ENCODE measurements at regions not wholly inside any gene's neighbourhood (a gene's known extent, or its start where the extent isn't known, plus 50 kb on each side); places are given as distances from the start of the nearest gene placed in this dataset.

- no peak for TF ChIP-seq CTCF (conservative IDR thresholded peaks at IDR 0.05; ENCODE audit: low read length)
- DNase-seq (ENCODE audit: low read depth), result peak; percentile 12
- no peak overlapping the region for H3K4me3 ChIP-seq (ENCODE audit: low read length)
Measured at GRCh38 chr3:5056111-5056391, 66.0 kb upstream of the ARL8B start.

- no peak for DNase-seq (ENCODE audit: low read depth)
- no peak overlapping the region for H3K4me3 ChIP-seq (ENCODE audit: low read length)
- TF ChIP-seq CTCF (conservative IDR thresholded peaks at IDR 0.05; ENCODE audit: low read length), result no peak
Measured at GRCh38 chr3:5057272-5057671, 64.8 kb upstream of the ARL8B start.

GRCh38 chr3:5057857-5058324 is 64.2 kb upstream of the ARL8B start:
- no peak overlapping the region for H3K4me3 ChIP-seq (ENCODE audit: low read length)
- peak; percentile 90 for DNase-seq (ENCODE audit: low read depth)
- TF ChIP-seq CTCF (conservative IDR thresholded peaks at IDR 0.05; ENCODE audit: low read length), result peak; percentile 81

GRCh38 chr3:5058471-5058951 is 63.6 kb upstream of the ARL8B start:
- TF ChIP-seq CTCF (conservative IDR thresholded peaks at IDR 0.05; ENCODE audit: low read length), result no peak
- H3K4me3 ChIP-seq (ENCODE audit: low read length), result no peak overlapping the region
- peak; percentile 94 for DNase-seq (ENCODE audit: low read depth)

GRCh38 chr3:5059782-5060181 is 62.3 kb upstream of the ARL8B start:
- TF ChIP-seq CTCF (conservative IDR thresholded peaks at IDR 0.05; ENCODE audit: low read length), result no peak
- DNase-seq (ENCODE audit: low read depth), result no peak
- no peak overlapping the region for H3K4me3 ChIP-seq (ENCODE audit: low read length)

GRCh38 chr3:5061218-5061569 is 60.9 kb upstream of the ARL8B start:
- no peak for TF ChIP-seq CTCF (conservative IDR thresholded peaks at IDR 0.05; ENCODE audit: low read length)
- no peak overlapping the region for H3K4me3 ChIP-seq (ENCODE audit: low read length)
- DNase-seq (ENCODE audit: low read depth), result peak; percentile 9

- no peak for TF ChIP-seq CTCF (conservative IDR thresholded peaks at IDR 0.05; ENCODE audit: low read length)
- H3K4me3 ChIP-seq (ENCODE audit: low read length), result no peak overlapping the region
Measured at GRCh38 chr3:5063724-5064123, 58.4 kb upstream of the ARL8B start.

More at GRCh38 chr3:5063724-5064123, 58.4 kb upstream of the ARL8B start:
- DNase-seq (ENCODE audit: low read depth), result no peak

Data from AG10803 (cell line).